ENCODE measurements at regions not wholly inside any gene's neighbourhood (a gene's known extent, or its start where the extent isn't known, plus 50 kb on each side); places are given as distances from the start of the nearest gene placed in this dataset.

- H2AFZ ChIP-seq (ENCODE audit: low read length): no peak overlapping the region
- no peak overlapping the region for H3K4me3 ChIP-seq (replicated peaks in 1 of 3; ENCODE audit: insufficient read depth in 1 of 3, low read depth in 2 of 3, low read length in 3 of 3)
- no peak for ATAC-seq
- TF ChIP-seq ZNF670 (CRISPR knock-in tag; IDR thresholded peaks at IDR 0.05; ENCODE audit: borderline replicate concordance): no peak
- no peak for TF ChIP-seq ZMAT3 (CRISPR knock-in tag; conservative IDR thresholded peaks at IDR 0.05)
- no peak for TF ChIP-seq BORCS8-MEF2B (CRISPR knock-in tag; IDR thresholded peaks at IDR 0.05)
- TF ChIP-seq MYC (CRISPR knock-in tag; IDR thresholded peaks at IDR 0.05; ENCODE audit: borderline replicate concordance): no peak
- no peak for TF ChIP-seq FOXK2 (IDR thresholded peaks at IDR 0.05)
- no peak for TF ChIP-seq PLSCR1 (CRISPR knock-in tag; IDR thresholded peaks at IDR 0.05; ENCODE audit: borderline replicate concordance)
- no peak for TF ChIP-seq NR1H2 (CRISPR knock-in tag; IDR thresholded peaks at IDR 0.05; ENCODE audit: borderline replicate concordance, low read depth)
- no peak for TF ChIP-seq NFKBIZ (CRISPR knock-in tag; IDR thresholded peaks at IDR 0.05)
- no peaks in the 10 kb centered on the region for H3K27me3 ChIP-seq (ENCODE audit: control insufficient read depth in 1 of 2, insufficient read depth in 2 of 2, low read length in 2 of 2)
- intact Hi-C loops (cut with micrococcal nuclease; ENCODE audit: unreplicated experiment): no loop called here
- no peaks in the 10 kb centered on the region for H3K9me3 ChIP-seq (ENCODE audit: low read length)
- H3K9ac ChIP-seq (ENCODE audit: insufficient read depth, low read depth, low read length): no peak overlapping the region
- ChIA-PET POLR2A (no interaction called here), CTCF (ENCODE audit: low intra/inter-chr PET ratio, low total read pairs) (no interaction called here)
- no peaks in the 10 kb centered on the region for H3K4me1 ChIP-seq (ENCODE audit: insufficient read depth, low read length)
- WGBS (ENCODE audit: low lambda C conversion rate): 6% methylated on average over 7 of the region's 7 CpGs
- H3K36me3 ChIP-seq (replicated peaks in 1 of 2; ENCODE audit: control insufficient read depth in 1 of 2, insufficient read depth in 2 of 2, low read length in 2 of 2): no peaks in the 10 kb centered on the region
- no peaks in the 10 kb centered on the region for H4K20me1 ChIP-seq (ENCODE audit: insufficient read depth, low read length)
- no peak overlapping the region for H3K27ac ChIP-seq (ENCODE audit: extremely low read length, insufficient read depth, low read length)
- no peak for DNase-seq (ENCODE audit: low spot score)
- no peak overlapping the region for H3K4me2 ChIP-seq (ENCODE audit: low read depth, low read length)
- FAIRE-seq: no peak
- in situ Hi-C loops (cut with HindIII; ENCODE audit: extremely low pct_ligation_motif_present, low pct_unique_long_range_greater_than_20kb): no loop called here
- BruUV-seq (replicated peaks): no TSS peak
- H3K79me2 ChIP-seq (ENCODE audit: insufficient read depth, low read length): no peaks in the 10 kb centered on the region
Measured at GRCh38 chr16:58938811-58939210, 204.7 kb upstream of the GOT2 start.

GRCh38 chr16:58937661-58938060, 203.5 kb upstream of the GOT2 start:
- ChIA-PET POLR2A (no interaction called here), CTCF (ENCODE audit: low intra/inter-chr PET ratio, low total read pairs) (no interaction called here)
- Histone ChIP-seq H3K27me3 (ENCODE audit: control insufficient read depth in 1 of 2, insufficient read depth in 2 of 2, low read length in 2 of 2) (no peaks in the 10 kb centered on the region), H3K79me2 (ENCODE audit: insufficient read depth, low read length) (no peaks in the 10 kb centered on the region), H3K4me1 (ENCODE audit: insufficient read depth, low read length) (no peaks in the 10 kb centered on the region), H3K36me3 (replicated peaks in 1 of 2; ENCODE audit: control insufficient read depth in 1 of 2, insufficient read depth in 2 of 2, low read length in 2 of 2) (no peaks in the 10 kb centered on the region), H3K9ac (ENCODE audit: insufficient read depth, low read depth, low read length) (no peak overlapping the region), H4K20me1 (ENCODE audit: insufficient read depth, low read length) (no peaks in the 10 kb centered on the region), H3K4me3 (replicated peaks in 1 of 3; ENCODE audit: insufficient read depth in 1 of 3, low read depth in 2 of 3, low read length in 3 of 3) (no peak overlapping the region), H2AFZ (ENCODE audit: low read length) (no peak overlapping the region), H3K4me2 (ENCODE audit: low read depth, low read length) (no peak overlapping the region), H3K9me3 (ENCODE audit: low read length) (no peaks in the 10 kb centered on the region), H3K27ac (ENCODE audit: extremely low read length, insufficient read depth, low read length) (no peak overlapping the region)
- BruUV-seq (replicated peaks): no TSS peak
- intact Hi-C loops (cut with micrococcal nuclease; ENCODE audit: unreplicated experiment) (no loop called here), in situ Hi-C loops (cut with HindIII; ENCODE audit: extremely low pct_ligation_motif_present, low pct_unique_long_range_greater_than_20kb) (no loop called here)
- TF ChIP-seq SP4 (CRISPR knock-in tag; IDR thresholded peaks at IDR 0.05): no peak
- TF ChIP-seq TCF12 (IDR thresholded peaks at IDR 0.05): no peak
- TF ChIP-seq TCF12 (CRISPR knock-in tag; IDR thresholded peaks at IDR 0.05): no peak
- TF ChIP-seq ZNF589 (CRISPR knock-in tag; conservative IDR thresholded peaks at IDR 0.05): no peak
- no peak for TF ChIP-seq HNF1A (IDR thresholded peaks at IDR 0.05; ENCODE audit: low read depth)
- no peak for TF ChIP-seq HNF1A (CRISPR knock-in tag; IDR thresholded peaks at IDR 0.05; ENCODE audit: borderline replicate concordance)
- ATAC-seq: no peak
- no peak for DNase-seq (ENCODE audit: low spot score)
- no peak for FAIRE-seq
- 4% methylated on average over 5 of the region's 5 CpGs for WGBS (ENCODE audit: low lambda C conversion rate)

All from HepG2 (cell line).